GM12878 (cell line): ENCODE measurements at regions not wholly inside any gene's neighbourhood (a gene's known extent, or its start where the extent isn't known, plus 50 kb on each side); places are given as distances from the start of the nearest gene placed in this dataset.

Source experiments
- ATAC-seq: fragments of 200-7000 bp; cut with Tn5 transposase; 3 replicates; pipeline ENCODE4 v1.9.1; 2020; ENCODE audit warnings: mild to moderate bottlenecking, moderate library complexity
- BruUV-seq: library from RNA; stranded (reverse); fragments of 400-500 nt; replicated peaks from 2 replicates; lab custom pipeline; 2021; lab: Mats Ljungman, UMichigan
- CTCF ChIA-PET: fragments of 300-600 bp; sonication (Branson Sonifier 250); formaldehyde crosslinking; extraction: SDS; loops from one replicate; lab custom pipeline; 2021; ENCODE audit warnings: inconsistent platforms; lab: Yijun Ruan, JAX
- POLR2A ChIA-PET: fragments of 350-600 bp; formaldehyde crosslinking; extraction: SDS; loops from one replicate; lab custom pipeline; 2021; ENCODE audit warnings: inconsistent platforms; lab: Charles Lee
- RAD21 ChIA-PET: fragments of 300-600 bp; sonication (Branson Sonifier 250); formaldehyde crosslinking; loops from one replicate; lab custom pipeline; 2023; ENCODE audit warnings: antibody characterized with exemption; ENCODE audit not compliant: unreplicated experiment; lab: Charles Lee
- SMC1A ChIA-PET: fragments of 300-600 bp; sonication (Branson Sonifier 250); formaldehyde crosslinking; loops from one replicate; lab custom pipeline; 2023; ENCODE audit not compliant: unreplicated experiment, uncharacterized antibody; lab: Charles Lee
- DNase-seq: peaks from one replicate; pipeline ENCODE4 v3.0.0-alpha.2; 2011; ENCODE audit warnings: low read depth, low spot score
- FAIRE-seq: peaks from 3 replicates; lab custom pipeline; 2011; peaks lifted over from hg19 to GRCh38; lab: Jason Lieb, UNC
- H2AFZ ChIP-seq: 2 replicates; pipeline ENCODE4 v1.6.0; 2011; ENCODE audit warnings: low read depth, low read length, control low read depth; ENCODE audit not compliant: control insufficient read depth
- H3K27ac ChIP-seq: 2 replicates; pipeline ENCODE4 v1.5.1; 2011; ENCODE audit warnings: control low read depth; ENCODE audit not compliant: control insufficient read depth, insufficient read depth
- H3K27me3 ChIP-seq, 2 experiments: replicated peaks in 1 of 2; 2 replicates each; pipeline versions ENCODE4 v1.6.0 to v1.6.1; 2011; ENCODE audit warnings: low read length in 1 of 2; ENCODE audit not compliant: control insufficient read depth in 2 of 2, insufficient read depth in 2 of 2
- H3K36me3 ChIP-seq, 2 experiments: 2 replicates each; pipeline ENCODE4 v1.5.1; 2011; ENCODE audit warnings: low read length in 1 of 2; ENCODE audit not compliant: control insufficient read depth in 2 of 2, insufficient read depth in 2 of 2
- H3K4me1 ChIP-seq: 2 replicates; pipeline ENCODE4 v1.6.1; 2011; ENCODE audit warnings: mild to moderate bottlenecking, low read length, moderate library complexity, mixed read lengths; ENCODE audit not compliant: control insufficient read depth, insufficient read depth
- H3K4me2 ChIP-seq: 2 replicates; pipeline ENCODE4 v1.6.0; 2011; ENCODE audit warnings: control low read depth; ENCODE audit not compliant: control insufficient read depth, insufficient read depth
- H3K4me3 ChIP-seq: fragments of 200-600 bp; sonication (generic); 2 replicates; pipeline ENCODE4 v1.5.1; 2016
- H3K79me2 ChIP-seq: 2 replicates; pipeline ENCODE4 v1.6.0; 2011; ENCODE audit warnings: low read length; ENCODE audit not compliant: control insufficient read depth, insufficient read depth
- H3K9ac ChIP-seq: 2 replicates; pipeline ENCODE4 v1.8.0; 2011; ENCODE audit warnings: low read length, control low read depth, mixed read lengths; ENCODE audit not compliant: control insufficient read depth, insufficient read depth
- H3K9me3 ChIP-seq: replicated peaks from 3 replicates; pipeline ENCODE4 v1.5.1; 2011; ENCODE audit warnings: mild to moderate bottlenecking, low read length; ENCODE audit not compliant: control insufficient read depth, insufficient read depth
- H4K20me1 ChIP-seq: 2 replicates; pipeline ENCODE4 v1.6.0; 2011; ENCODE audit not compliant: control insufficient read depth, insufficient read depth
- CBX5 ChIP-seq: sonication (generic); IDR thresholded peaks from 2 replicates; pipeline ENCODE4 v1.6.1; 2016; ENCODE audit warnings: low read depth, moderate library complexity, mild to moderate bottlenecking, inconsistent platforms
- CHD4 ChIP-seq: fragments of 200-600 bp; sonication (generic); IDR thresholded peaks from 2 replicates; pipeline ENCODE4 v1.6.1; 2016; ENCODE audit warnings: mild to moderate bottlenecking
- SMAD5 ChIP-seq: IDR thresholded peaks from 2 replicates; pipeline ENCODE4 v1.6.1; 2016; ENCODE audit warnings: antibody characterized with exemption, low read depth
- ZNF207 ChIP-seq: fragments of 450-650 bp; IDR thresholded peaks from 2 replicates; pipeline ENCODE4 v1.6.1; 2014; ENCODE audit warnings: antibody characterized with exemption, mild to moderate bottlenecking, borderline replicate concordance
- WGBS: methylation state at CpG from one replicate; pipeline ENCODE4 v1.1.6; 2016; ENCODE audit warnings: low lambda C conversion rate; ENCODE audit not compliant: insufficient replicate concordance, insufficient coverage; ENCODE audit errors: missing lambda C conversion rate; 5-methylcytosine and 5-hydroxymethylcytosine counted together
- in situ Hi-C: fragments of 300-500 bp; cut with MboI; formaldehyde crosslinking; loops from 9 replicates; pipeline ENCODE4 v1.14.3; 2018; ENCODE audit warnings: mixed read lengths
- intact Hi-C: fragments of 100-400 bp; cut with micrococcal nuclease; formaldehyde crosslinking; loops from one replicate; pipeline ENCODE4 v1.14.2; 2022; ENCODE audit not compliant: unreplicated experiment
- TF ChIP-seq, protein P1 (sequence below): fragments of 450-650 bp; IDR thresholded peaks from 2 replicates; pipeline ENCODE4 v1.6.1; 2017; ENCODE audit warnings: antibody characterized with exemption, mild to moderate bottlenecking, moderate library complexity

DNA sequence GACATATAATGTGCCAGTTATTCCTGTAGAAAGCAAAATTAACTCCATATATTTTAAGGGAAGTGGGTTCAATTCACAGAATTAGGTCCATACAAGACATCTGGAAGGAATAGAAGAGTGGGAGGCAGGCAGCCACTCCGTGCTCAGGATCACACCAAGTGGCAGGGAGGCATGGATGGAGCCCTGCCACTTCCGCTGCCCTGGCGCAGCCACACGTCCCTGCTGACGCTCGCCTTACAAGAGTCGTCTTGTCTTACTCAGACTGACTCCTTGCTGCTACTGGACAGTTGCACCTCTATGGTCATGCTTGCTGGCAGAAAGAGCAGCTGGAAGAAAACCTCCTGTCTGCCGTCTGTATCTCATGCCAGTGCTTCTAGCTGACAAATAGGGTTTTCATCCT, 579.9 kb upstream of the POM121L12 start:
- no peak for DNase-seq
- intact Hi-C loops: no loop called here
- no TSS peak for BruUV-seq
- H4K20me1 ChIP-seq: no peaks in the 10 kb centered on the region
- in situ Hi-C loops: no loop called here
- no peak overlapping the region for H3K4me3 ChIP-seq
- WGBS: 47% methylated on average over 8 of the region's 8 CpGs
- ChIA-PET CTCF (no interaction called here), POLR2A (no interaction called here), RAD21 (no interaction called here), SMC1A (interaction anchor here (0.6 kb wide), 1 partner anchor 11 kb away, joined by 3 read pairs; no protein-coding TSS in a partner anchor)
- H2AFZ ChIP-seq: no peak overlapping the region
- TF ChIP-seq CHD4: no peak
- no peak for TF ChIP-seq CBX5
- no peaks in the 10 kb centered on the region for H3K36me3 ChIP-seq
- H3K9me3 ChIP-seq: no peaks in the 10 kb centered on the region
- no peaks in the 10 kb centered on the region for H3K27me3 ChIP-seq
- no peak overlapping the region for H3K9ac ChIP-seq
- H3K79me2 ChIP-seq: no peaks in the 10 kb centered on the region
- ATAC-seq: no peak
- H3K27ac ChIP-seq: no peak overlapping the region
- H3K4me1 ChIP-seq: no peaks in the 10 kb centered on the region
- no peak overlapping the region for H3K4me2 ChIP-seq
- no peak for FAIRE-seq

DNA sequence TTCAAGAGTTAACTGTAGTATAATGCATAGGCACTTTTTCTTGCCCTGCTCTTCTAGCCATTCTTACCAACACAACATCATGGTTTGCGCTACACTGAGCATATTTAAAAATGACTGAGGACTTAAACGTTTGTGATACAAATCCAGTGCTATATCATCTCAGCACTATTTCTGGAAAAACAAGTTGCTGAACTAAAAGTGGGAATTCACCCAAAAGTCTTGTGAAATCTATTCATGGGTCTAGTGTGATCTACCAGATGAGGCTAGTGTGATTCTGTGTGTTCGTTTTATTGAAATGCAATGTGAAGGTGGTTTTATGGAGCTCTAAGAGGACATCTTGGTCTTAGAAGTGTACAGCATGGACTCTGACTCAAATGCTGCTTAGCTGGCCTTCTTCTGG, 584.6 kb upstream of the POM121L12 start:
- intact Hi-C loops (no loop called here), in situ Hi-C loops (no loop called here)
- no peak for TF ChIP-seq SMAD5
- TF ChIP-seq, protein P1, sequence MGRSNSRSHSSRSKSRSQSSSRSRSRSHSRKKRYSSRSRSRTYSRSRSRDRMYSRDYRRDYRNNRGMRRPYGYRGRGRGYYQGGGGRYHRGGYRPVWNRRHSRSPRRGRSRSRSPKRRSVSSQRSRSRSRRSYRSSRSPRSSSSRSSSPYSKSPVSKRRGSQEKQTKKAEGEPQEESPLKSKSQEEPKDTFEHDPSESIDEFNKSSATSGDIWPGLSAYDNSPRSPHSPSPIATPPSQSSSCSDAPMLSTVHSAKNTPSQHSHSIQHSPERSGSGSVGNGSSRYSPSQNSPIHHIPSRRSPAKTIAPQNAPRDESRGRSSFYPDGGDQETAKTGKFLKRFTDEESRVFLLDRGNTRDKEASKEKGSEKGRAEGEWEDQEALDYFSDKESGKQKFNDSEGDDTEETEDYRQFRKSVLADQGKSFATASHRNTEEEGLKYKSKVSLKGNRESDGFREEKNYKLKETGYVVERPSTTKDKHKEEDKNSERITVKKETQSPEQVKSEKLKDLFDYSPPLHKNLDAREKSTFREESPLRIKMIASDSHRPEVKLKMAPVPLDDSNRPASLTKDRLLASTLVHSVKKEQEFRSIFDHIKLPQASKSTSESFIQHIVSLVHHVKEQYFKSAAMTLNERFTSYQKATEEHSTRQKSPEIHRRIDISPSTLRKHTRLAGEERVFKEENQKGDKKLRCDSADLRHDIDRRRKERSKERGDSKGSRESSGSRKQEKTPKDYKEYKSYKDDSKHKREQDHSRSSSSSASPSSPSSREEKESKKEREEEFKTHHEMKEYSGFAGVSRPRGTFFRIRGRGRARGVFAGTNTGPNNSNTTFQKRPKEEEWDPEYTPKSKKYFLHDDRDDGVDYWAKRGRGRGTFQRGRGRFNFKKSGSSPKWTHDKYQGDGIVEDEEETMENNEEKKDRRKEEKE: no peak
- no peak for TF ChIP-seq ZNF207
- ChIA-PET RAD21 (no interaction called here), CTCF (no interaction called here), POLR2A (no interaction called here), SMC1A (no interaction called here)
- DNase-seq (no peak), FAIRE-seq (no peak), ATAC-seq (no peak)
- BruUV-seq: no TSS peak
- H3K4me1 ChIP-seq: no peaks in the 10 kb centered on the region
- H4K20me1 ChIP-seq: no peaks in the 10 kb centered on the region
- WGBS: 17% methylated on average over 3 of the region's 3 CpGs
- no peak overlapping the region for H3K4me2 ChIP-seq
- H3K36me3 ChIP-seq: no peaks in the 10 kb centered on the region
- no peaks in the 10 kb centered on the region for H3K27me3 ChIP-seq
- no peaks in the 10 kb centered on the region for H3K9me3 ChIP-seq
- H2AFZ ChIP-seq: no peak overlapping the region
- no peaks in the 10 kb centered on the region for H3K79me2 ChIP-seq
- H3K27ac ChIP-seq: no peak overlapping the region
- no peak overlapping the region for H3K4me3 ChIP-seq
- H3K9ac ChIP-seq: no peak overlapping the region
